ENCODE measurements at regions not wholly inside any gene's neighbourhood (a gene's known extent, or its start where the extent isn't known, plus 50 kb on each side); places are given as distances from the start of the nearest gene placed in this dataset.

- no peak for DNase-seq
Observed at GRCh38 chr20:60883496-60883895, 368.6 kb upstream of the CDH4 start.

DNA sequence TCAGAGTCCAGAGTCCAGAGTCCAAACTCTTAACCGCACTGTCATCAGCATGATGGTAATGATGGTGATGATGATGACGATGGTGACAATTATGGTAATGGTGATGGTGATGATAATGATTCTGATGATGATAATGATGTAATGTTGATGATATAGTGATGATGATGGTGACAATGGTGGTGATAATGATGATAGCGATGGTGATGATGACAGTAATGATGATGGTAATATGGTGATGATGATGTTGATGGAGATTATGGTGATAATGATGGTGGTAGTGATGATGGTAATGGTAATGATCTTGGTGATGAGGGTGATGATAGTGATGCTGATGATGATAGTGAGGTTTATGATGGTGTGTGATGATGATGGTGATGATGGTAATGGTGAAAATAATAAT, 367.8 kb upstream of the CDH4 start:
- DNase-seq, result no peak

DNA sequence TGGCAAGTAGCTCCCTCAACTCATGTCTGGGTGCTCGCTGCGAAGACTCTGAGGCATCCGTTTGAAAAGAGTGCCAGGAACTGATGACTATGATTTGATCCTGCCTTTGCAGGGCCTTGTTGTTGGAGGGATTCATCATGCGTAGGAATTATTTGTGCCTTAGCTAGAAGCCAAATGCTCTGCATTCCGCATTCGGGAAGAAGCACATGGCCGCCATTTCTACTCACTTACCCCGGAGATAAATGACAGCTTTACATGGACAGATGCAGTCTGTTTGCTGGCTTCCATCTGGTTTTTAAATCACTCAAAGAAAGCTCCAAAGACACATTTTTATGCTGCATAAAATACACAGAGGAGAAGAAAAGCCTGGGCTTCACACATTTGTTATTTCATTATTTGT, 363.3 kb upstream of the CDH4 start:
- no peak for DNase-seq

DNA sequence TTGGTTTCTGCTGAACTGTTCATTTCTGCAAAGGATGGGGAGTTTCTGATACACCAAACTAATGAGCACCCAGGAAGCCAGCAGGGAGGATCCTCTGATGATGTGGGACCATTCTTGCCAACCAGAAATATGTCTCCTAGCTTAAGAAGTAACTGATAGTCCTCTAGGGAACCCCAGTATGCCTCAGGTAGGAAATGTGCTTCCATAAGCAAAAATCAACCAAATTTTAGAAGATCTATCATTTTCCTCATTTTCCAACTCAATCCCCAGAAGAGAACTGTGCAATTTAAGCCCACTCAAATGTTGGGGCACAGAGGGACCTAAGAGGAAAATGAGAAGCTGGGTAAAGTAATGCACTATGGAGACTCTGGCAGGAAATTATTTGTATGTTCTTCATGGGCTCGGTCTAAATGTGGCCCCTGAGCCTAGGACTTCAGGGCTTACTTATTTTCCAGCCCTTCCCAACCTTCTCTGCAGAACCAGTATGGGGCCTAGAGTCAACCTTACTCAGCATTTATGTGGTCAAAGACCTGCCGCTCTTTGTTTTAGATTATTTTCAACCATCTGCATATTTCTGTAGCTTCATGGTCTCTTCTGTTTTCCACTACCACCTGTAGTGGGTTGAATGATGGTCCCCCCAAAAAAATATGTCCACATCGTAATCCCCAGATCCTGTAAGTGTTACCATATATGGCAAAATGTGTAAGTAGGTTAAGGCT, 359.8 kb upstream of the CDH4 start:
- DNase-seq, result no peak

DNA sequence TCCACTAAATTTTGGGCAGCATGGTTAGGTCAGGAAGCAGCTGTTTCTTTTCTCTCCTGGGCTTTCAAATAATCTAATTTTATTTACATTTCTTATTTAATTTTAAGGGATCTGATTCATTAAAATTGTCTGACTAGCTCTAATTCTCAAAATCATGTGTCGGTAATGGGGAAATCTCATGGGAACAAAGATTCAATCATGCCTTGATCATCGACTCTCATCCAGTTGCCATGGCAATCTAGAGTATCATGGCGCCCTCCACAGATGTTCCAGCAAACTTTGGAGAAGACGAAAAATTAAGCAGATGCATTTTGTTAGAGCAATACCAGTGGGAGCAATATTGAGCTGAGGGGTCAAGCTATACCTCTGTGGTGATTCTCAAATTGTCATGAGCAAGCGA, 358.0 kb upstream of the CDH4 start:
- DNase-seq, result no peak

DNA sequence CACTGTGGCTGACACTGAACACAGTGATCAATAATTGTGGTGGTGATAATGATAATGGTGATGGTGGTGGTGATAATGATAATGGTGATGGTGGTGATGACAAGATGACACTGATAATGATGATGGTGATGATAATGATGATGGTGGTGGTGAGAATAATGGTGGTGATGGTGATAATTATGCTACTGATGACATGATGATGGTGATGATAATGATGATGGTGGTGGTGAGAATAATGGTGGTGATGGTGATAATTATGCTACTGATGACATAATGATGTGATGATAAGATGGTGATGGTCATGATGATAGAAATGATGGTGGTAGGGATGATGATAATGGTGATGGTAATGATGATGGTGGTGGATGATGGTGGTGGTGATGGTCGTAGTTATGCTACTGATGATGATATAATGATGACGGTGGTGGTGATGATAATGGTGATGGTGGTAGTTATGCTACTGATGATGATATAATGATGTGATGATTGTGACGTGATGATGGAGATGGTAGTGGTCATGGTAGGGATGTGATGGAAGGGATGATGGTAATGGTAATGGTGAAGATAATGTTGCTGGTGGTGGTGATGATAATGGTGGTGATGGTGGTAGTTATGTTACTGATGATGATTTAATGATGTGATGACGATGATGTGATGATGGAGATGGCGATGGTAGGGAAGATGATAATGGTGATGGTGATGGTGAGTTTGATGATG, 356.5 kb upstream of the CDH4 start:
- DNase-seq, result no peak

DNA sequence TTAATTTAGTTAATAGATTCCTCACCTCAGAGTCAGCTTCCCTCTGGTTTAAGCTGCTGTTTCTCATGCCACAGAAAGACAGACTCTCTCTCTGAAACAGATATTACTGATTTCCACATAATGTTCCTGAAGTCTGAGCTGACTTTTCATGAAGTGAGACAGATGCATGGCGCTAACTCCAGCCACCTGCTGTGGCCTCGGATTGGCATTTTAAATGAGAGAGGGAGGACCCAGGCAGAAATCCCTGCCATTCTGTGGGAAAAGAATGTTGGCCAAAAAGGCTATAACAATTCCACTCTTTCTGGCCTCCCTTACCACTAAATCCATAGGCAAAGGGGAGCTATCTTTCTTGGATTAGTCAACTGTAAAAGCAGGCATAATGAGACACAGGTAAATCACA, 354.1 kb upstream of the CDH4 start:
- DNase-seq, result no peak

- no peak for DNase-seq
Observed at GRCh38 chr20:60899320-60899719, 352.7 kb upstream of the CDH4 start.

DNA sequence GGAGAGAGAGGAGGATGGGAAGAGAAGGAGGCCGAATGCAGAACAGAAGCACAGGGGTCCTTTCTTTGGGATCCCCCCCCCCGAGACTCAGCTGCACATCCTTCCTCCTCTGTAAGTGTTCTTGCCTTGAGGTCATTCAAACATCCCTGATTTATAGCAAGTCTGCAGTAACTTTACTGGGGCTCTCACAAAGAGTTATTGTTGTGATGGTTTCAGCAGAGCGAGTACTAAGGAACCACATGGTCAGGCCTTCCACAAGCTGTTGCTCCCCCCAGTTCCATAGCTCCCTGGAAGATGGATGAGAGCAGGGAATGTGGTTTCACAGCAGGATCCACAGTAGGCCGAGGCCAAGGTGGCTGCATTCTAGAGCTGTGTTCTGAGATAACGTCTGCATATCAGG, 351.4 kb upstream of the CDH4 start:
- no peak for DNase-seq

- no peak for DNase-seq
Observed at GRCh38 chr20:60901831-60902230, 350.2 kb upstream of the CDH4 start.

DNA sequence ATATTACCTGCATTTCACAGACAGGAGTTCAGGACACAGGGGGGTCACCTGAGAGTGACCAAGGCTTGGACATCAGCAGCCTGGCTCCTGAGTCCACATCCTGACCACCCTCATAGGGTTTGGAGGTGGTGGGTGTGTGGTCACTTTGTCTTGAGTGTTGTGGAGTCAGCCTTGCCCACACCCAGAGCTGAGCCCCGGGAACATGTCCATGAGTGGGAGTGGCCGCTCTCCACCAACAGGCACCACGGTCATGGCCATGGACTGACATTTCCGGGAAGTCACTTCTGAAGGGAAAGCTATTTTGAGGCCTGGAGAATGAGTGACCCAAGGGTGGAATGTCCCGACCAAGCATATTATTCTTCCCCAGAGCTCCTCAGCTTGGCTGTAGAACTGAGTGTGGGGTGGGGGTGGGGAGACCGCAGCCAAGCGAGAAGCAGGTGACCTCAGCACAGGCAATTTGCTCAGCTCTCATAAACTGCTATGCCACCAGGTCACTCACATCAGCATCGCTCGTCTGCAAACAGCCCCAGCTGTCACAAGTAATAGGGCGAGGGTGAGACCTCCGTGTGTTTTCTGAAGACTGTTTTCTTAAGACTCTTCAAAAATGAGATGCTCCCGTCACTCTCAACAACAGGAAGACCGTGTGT, 348.6 kb upstream of the CDH4 start:
- no peak for DNase-seq

DNA sequence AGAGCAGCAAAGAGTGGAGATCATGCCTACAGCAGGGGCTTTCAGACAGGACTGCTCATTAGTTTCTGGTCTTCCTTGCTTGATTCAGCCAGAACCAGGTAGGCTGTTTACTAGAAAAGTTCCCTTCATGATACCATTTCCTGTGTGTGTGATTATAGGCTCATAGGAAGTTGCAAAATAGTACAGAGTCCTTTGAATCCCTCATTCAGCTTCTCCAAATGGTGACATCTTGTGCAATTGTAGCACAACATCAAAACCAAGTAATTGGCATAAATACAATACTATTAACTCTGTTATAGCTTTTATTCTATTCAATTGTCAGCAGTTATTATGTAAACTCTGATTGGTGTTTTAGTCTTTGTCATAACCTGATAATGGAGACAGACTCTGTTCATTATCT, 347.3 kb upstream of the CDH4 start:
- no peak for DNase-seq

GRCh38 chr20:60905919-60906318, 346.1 kb upstream of the CDH4 start:
- no peak for DNase-seq

DNA sequence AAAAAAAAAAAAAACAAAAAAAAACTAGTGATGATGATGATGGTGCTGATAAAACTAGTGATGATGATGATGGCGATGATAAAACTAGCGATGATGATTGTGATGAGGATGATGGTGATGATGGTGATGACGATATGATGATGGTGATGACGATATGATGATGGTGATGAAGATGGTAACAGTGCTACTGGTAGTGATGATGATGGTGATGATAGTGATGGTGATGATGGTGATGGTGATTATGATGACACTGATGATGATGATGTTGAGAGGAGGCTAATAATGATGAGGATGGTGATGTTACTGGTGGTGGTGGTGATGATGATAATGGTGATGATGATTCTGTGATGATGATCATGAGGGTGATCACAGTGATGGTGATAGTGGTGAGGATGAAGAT, 345.5 kb upstream of the CDH4 start:
- no peak for DNase-seq

DNA sequence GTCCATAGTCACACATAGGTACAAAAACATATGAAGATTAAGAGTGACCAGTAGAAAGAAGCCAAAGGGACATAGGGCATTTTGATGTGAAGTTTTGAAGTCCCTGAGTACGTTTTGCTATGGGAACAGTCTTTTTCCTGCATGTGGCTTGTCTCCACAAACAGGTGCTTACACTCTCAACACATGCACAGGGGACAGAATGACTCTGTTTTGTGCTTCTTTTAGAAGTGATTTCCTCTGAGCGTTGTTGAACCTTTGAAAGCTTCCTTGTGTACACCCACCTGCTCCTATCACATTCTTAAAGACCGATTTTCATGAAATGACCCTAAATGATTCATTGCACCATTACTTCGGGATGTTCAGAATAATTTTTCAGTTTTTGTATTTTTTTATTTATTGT, 338.8 kb upstream of the CDH4 start:
- no peak for DNase-seq

- no peak for DNase-seq
Observed at GRCh38 chr20:60921022-60921622, 330.9 kb upstream of the CDH4 start.

GRCh38 chr20:60926831-60927230, 325.2 kb upstream of the CDH4 start:
- DNase-seq, result no peak

DNA sequence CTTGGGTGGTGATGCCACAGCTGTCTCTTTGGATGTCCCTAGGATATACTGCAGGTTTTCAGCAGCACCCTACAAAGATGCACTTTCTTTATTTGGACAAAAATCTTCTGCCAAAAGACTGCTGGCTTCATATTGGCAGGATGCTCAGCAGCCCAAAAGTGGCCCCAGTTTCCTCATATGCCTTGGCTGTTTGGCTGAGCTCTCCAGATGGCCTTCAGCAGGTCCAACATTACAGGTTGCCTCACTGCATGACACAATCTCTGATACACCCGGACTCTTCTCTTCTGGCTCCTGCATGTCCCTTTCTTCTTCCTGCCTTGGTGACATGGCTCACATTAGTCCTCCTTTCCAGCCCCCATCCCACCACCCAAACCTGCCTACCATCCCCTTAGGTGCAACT, 323.7 kb upstream of the CDH4 start:
- DNase-seq, result no peak

GRCh38 chr20:60930023-60930790, 321.9 kb upstream of the CDH4 start:
- DNase-seq, result no peak

DNA sequence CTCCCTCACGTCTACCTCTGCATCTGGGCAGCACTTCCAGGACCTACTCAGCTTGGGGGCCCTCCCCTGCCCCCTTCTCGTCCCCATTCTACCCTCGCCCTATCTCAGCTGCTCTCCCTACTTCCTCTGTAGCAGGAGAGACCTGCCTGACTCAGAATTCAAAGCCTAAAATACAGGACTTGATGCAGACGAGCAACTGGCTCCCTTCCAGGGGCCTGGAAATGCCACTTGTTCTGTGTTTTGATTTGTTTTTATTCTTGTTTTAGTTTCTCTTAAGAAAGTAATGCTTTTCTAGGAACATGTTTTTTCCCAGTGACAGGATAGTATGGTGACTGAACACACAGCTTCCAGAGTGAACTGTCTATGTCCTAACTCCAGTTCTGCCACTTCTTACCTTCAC, 320.4 kb upstream of the CDH4 start:
- DNase-seq, result no peak

GRCh38 chr20:60934724-60935123, 317.3 kb upstream of the CDH4 start:
- no peak for DNase-seq

DNA sequence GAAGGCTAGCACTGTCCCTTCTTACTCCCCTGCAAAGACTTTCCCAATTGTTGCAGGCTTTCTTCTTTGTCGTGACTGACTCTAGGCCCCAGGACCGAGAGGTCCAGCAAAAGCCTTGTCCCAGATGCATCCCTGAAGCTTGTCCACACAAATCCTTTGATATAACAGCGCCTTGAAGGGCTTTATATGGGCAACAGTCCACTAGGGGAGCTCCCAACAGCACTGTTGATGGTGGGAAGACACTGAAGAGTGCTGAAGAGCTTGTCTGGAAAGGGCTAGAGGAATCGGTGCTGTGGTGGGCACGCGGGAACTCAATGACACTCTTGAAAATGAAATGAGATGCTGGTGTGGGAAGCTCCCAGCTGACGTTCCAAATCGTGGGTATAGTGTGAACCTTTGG, 316.1 kb upstream of the CDH4 start:
- no peak for DNase-seq

GRCh38 chr20:60937585-60937984, 314.5 kb upstream of the CDH4 start:
- DNase-seq, result no peak
